ENCODE measurements at regions not wholly inside any gene's neighbourhood (a gene's known extent, or its start where the extent isn't known, plus 50 kb on each side); places are given as distances from the start of the nearest gene placed in this dataset.
"Not testable (repeated sequence)": the region's sequence is repeated elsewhere in the genome, so short reads cannot be mapped to it uniquely, and the experiment has no call there.

DNA sequence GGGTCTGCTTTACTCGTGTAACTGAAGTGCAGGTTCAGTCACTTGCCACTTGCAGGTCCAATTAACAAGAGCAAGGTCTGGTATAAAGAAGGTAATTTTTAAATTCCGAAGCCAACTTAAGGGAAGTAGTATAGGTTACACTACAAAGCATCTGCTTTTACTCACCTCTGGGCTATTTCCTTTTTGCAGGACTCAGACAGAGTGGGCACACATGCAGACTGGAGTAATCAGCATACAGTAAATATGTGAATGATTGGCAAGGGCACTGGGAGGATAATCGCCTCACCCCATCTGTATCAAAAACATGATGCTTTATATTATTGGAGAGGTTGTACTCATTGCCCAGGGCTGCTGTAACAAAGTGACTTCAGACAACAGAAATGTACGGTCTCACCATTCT lies 160.1 kb upstream of the CDH5 start:
- DNase-seq: no peak

DNA sequence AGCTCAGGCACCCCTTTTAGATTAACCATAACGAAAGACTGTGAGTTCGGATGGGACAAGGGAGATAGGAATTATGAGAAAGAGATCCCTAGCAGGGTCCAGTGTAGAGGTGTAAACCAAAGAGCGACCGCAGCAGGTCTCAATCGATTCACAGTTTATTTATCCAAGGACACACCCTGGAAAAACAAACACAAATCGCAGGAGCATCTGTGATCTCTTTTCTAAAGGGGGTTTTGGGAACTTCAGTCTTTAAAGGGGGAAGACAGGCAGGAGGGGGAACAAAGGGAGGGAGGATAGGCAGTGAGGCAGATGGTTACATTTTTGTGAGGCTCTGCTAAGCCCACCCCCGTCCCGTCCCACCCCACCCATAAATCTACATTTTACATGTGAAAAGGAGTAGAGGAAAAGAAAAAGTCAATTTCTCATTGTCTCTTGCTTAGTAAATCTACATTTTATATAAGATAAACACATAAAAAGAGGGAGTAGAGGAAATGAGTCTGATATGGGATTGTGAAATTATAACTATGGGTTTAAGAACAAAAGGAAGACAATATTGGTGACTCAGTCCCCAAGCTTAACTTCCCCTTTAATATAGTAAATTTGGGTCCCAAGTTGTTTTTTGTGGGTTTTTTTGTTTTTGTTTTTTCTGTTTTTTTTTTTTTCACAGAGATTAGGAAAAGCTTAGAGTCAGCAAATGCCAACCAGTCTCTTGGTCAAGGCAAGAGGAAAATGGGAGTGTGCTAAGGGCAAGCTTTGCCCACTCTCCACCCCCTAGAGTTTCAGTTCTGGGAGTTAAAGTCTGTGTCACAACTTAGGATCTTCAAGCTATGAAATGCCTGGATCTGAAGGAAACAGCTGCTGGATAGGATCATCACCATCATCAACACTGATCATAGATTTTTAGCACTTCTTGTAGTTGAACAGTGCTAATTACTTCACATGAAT lies 160.9 kb upstream of the CDH5 start:
- DNase-seq: no peak

DNA sequence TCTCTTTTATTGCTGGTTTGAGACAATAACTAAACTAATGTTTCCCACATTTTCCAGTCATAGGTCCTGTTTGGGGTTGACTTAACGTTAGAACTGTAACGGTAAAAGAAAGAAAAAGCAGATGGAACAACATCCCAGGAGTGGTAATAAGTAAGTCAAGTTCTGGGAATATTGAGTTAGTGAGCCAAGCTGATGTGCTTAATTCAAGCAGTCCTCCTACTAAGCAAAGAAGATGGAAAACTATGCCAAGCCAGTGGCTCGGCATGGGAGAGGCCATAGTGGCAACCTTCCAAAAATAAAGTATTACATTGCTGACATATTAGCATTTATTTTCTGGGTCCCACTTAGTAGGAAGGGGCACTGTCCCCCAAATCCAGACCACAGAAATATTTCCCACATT lies 161.7 kb upstream of the CDH5 start:
- DNase-seq: no peak

DNA sequence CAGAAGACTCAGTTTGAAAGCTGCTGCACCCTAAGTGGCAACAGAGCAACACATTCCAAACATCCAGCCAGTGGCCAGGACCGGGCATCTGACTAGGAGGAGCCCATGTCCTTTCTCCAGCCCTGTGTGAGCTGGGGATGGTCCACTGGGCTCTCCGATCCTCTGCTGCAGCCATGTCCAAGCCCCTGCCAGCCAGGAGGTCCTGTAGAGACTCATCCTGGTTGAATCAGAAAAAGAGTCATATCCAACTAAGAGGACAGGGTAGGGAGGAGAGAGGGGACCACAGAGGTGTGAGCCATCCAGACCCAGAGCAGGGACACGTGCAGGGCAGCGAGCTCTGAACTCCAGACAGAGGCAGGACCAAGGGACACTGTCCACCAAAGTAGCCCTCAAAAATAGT lies 163.0 kb upstream of the CDH5 start:
- no peak for DNase-seq

DNA sequence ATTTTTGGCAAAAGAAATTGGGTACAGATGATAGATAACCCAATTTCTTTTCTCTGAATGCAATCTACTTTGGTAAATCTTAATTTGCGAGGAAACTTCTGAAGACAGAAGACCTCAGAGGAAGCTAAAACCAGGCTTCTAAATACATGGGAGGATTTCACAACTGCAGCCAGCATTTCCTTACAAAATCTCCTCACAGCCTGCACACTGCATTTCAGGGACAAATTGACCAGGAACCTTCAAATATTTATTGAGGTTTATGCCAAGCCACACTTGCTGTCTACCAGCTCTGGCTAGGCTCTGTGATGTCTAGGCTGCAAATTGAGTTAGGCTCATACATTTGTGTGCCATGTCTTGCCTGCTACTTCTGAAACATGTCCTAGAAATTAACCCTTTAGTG lies 167.3 kb upstream of the CDH5 start:
- no peak for DNase-seq

DNA sequence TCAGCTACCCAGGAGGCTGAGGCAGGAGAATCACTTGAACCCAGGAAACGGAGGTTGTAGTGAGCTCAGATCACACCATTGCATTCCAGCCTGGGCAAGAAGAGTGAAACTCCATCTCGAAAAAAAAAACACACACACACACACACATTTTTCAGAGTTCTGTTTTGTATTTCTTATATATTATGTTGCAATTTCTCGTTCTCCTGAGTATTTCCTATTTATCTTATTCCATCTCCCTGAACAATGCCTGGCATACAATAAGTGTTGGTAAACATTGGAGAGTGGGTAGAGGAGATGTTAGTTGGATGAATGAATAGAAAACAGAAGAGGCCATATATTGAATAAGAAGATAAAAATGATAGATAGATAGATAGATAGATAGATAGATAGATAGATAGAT lies 167.8 kb upstream of the CDH5 start:
- no peak for DNase-seq

DNA sequence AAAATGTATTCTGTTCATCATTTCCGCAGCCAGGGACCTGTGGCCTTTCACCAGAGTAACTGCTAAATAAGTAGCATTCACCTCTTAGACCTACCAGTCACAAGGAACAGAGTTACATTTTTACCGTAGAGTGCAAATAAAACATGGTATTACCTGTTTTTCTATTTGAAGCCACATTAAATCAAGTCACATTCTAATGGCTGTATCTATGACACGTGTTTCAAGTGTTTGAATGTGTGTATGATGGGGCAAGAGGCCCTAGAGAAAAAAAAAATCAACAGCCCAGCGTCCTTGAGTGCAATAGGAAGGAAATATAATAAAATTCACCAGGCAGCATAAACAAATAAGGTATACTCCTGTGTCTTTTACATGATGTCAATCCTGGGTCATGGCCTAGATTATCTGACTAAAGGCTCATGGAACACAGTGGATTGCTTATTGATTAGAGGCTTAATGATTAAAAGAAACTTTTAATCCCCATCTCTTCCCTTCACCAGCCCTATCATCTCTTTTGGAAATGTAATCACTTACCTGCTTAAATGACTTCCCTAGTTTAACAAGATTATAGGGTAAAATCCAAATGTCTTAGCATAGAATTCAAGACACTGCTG lies 168.7 kb upstream of the CDH5 start:
- DNase-seq: no peak

DNA sequence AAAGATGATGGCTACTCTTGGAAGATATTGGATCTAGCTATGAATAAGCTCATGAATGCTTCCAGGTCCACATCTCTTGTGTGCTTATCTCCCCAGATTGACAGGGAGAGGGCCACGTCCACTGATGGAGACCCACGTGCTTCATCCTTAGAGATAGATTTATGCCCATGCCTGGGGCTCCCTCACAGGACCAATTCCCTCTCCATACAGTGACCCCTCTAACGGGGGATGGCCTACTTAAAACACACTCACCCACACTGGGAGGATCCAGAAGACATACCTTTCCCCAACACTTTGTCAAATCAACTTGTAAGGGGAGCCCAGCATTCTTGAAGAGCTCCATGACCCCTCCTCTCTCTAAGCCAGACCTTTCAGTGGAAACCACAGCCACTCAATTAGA lies 169.7 kb upstream of the CDH5 start:
- no peak for DNase-seq

DNA sequence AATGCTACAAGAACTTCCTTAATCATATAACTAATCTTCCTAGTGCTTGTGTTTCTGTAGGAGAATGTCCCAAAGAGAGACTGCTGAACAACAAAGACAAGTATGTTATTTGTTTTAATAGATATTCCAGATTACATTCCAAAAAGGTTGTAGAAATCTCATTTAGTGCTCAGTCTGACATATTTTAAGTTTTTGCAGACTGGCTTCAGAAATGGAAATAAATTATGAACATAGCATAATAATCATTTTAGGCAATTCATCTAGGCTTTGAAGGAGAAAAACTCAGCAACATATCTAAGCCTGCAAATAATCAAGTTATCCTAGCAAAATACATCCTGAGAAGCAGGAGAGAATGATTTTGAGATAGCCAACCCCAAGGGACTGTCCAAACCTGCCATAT lies 171.6 kb upstream of the CDH5 start:
- no peak for DNase-seq

DNA sequence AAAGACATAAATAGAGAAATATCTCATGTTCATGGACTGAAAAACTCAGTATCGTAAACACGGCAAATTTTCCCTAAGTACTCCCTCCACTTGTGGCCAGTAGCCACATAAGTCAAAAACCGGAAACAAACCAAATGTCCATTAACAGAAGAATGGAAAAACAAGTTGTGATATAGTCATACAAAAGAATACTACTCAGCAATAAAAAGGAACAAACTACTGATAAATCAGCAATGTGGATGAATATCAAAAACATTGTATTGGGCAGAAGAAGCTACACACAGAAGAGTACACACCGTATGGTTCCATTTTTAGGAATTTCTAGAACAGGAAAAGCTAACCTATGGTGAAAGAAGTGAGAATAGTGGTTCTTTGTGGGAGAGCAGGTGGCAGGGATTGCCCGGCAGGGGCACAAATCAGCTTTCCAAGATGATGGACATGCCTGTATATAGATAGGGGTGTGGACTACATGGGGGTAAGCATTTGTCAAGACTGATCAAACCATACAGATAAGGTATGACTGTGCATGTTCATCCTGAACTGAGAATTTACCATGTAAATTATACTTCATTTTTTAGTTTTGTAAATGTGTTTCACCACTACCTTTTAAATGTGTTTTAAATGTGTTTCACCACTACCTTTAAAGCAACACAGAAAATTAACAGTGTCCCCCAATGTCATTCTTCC lies 172.8 kb upstream of the CDH5 start:
- no peak for DNase-seq

DNA sequence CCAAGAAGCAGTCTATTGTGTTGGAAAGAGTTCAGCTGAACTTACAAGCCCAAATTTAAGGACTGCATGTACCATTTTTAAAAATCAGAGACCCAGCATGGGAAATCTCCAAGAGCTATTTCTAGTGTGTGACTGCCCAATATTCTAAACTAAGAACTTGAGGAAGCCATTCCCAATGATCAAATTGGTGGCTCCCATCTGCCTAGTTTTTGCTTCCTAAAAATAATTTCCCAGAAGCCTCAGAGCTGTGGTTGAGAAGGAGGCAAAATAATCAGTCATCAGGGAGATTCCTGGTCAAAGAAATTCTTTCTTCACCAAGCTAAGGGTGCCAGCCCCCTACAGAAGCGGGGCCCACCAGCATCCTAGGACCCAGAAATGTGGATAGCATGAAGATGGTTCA lies 176.1 kb upstream of the CDH5 start:
- DNase-seq: no peak

DNA sequence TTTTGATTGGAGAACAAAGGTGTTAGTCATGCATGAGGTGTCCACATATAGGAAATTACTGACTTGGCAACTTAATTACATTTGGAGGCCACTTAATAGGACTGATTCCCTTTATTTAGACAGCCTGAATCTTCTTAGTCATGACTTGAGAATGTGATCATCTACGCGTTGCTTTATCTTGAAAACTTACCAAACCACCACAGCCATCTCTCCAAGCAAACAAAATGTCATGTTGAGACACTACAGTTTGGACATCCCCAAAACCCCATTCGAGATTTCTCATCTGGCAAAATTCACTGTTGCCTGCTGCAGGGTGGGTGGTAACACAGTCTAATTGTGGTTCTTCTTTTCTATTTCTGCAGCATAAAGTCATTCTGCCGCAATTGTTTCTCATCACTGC lies 176.5 kb upstream of the CDH5 start:
- peak in 1 of 14 donors; percentile 19 for DNase-seq

DNA sequence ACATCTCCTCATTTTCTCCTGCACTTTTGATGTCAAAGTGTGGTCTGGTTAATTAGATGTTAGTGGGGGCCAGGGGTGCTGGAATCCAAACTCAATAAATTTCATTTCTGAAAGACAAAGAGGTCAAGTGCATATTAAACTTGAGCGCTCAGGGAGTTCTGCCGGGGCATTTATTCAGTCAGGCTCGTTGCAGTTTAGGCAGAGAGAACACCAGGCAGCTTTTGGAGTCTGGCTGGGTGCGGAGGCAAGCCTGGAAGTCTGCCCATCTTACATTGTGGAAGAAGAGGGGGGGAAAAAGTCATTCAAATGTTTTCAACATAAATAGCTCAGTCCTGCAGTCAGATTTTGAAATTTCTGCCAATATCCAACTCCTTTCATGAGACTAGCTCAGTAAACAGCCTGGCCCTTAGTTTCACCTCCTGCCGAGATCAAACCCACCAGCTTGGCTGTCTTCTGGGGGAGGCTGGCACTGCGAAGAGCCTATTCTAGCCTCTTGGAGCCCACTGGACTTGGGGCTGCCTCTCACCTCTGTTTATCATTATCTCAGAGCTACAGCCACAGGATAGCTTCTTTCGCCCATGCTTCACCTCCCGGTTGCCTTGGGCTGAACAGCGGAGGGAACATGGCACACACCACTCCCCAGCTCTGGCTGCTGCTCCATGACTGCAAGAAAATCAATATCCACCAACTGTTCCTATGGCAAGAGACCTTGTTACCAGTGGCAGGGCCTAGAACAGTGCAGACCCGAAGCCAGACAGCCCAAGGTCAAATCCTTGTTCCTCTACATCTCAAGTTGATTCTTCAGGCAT lies 177.4 kb upstream of the CDH5 start:
- peak in 6 of 14 donors; percentile 4 to 62 (median 28) for DNase-seq

DNA sequence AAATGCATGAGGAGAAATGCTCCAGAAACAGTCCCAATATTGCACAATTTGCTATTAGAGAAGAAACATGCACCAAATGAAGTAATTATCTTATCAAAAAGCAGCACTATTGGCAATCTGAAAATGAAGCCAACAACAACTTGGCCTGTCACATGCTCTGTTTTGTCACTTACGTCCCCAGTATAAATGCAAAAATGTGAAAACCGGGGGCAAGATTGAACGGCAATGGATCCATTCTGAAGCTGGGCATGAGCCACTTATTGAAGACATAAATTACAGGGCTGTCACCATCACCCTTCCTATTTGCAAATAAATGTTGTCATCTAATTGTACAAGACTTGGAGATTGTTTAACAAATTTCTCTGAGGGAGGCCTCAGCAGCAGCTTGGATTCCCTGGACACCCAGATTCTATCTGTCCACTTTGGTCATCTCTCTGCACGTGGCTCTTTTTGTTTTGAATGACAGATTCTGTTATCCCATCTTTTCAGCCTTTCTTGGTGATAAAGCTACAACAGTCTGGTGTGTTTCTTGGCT lies 180.2 kb upstream of the CDH5 start:
- no peak for DNase-seq

DNA sequence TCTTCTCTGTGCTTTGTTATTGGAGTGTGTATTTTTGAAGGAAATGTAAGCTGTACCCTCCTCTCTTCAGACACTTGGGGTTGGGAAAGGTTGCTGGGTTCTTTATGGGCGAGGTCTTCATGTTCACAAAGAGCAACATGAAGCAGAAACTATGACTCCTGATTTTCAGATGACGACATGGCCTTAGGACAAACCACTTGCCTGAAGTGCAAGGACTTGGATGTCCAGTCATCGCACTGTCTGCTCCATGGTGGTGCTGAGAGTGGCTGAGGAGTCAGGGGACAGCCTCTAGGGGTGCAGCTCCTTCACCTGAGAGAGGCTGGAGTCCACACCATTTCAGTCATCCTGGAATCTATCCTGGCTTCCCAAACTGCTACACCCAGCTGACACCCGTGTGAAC lies 183.9 kb upstream of the CDH5 start:
- no peak for DNase-seq

DNA sequence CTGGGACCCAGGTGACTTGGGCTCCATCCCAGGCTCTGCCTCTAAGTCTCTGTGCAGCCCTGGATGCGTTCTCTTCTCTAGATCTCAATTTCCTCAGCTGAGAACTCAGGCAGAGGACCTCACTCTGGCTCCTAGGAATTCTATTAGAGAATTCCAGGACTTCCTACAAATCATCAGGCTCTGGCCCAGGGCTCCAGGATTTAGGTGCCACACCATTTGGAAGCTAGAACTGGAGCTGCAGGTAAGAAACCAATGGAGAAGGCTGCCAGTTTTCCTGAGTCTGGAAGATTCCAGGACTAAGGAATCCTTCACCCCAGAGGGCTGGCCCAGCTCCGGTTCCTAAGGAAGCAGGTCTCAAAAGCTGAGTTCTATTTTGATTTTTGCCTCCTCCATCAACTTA lies 189.8 kb upstream of the CDH5 start:
- no peak for DNase-seq

DNA sequence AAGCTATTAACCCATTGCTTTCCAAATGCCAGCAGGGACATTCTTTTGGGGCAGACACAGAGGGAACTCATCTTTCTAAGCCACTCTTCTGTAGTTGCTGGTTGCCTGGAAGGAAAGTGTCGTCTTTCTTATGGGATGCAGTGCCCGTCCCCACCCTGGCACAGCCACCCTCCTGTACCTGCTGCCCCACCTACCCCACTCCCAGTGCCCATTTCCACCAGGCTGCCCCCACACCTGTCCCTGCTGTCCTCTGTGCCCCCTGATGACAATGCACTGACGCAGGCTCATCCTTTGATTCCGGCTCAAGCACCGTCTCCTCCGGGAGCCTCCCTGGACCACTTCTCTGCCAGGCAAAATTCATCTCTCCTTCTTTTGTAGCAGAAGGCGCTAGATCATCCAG lies 190.4 kb upstream of the CDH5 start:
- DNase-seq: no peak

DNA sequence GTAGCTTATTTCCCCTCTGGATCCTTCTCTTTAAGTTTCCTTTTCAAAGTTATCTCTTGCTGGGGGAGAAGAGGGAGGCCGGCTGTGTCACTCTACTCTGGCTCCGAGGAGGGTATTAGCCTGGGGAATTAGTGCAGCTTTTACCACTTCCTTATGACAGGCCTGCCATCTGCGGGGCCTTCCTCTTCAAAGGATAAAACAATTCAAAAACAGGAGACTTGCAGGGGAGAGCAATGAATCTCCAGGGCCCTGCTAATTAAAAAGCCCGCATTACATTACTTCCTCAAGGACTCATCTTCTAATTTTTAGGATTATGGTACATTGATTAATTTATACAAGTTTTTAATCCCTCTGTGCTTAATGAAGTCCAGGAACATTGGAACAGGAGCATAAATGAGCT lies 190.9 kb upstream of the CDH5 start:
- no peak for DNase-seq

DNA sequence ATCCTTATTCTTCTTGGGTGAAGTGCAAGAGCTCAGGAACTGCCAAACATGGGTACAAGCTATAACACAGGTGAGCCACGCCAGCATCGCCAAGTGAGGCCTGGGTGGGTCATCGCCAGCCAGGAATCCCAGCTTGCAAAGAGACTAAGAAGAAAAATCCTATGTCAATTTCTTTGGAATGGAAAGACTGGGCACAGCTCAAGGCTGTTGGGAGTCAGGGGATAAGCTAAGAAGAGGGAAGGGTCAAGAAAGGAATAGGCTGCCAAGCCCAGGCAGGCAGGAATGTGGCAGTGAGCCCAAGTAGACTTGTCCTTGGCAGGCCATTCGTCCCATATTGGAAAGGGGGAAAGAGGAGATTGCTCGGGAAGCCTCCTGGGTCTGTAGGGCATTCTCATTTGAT lies 191.4 kb upstream of the CDH5 start:
- no peak for DNase-seq

DNA sequence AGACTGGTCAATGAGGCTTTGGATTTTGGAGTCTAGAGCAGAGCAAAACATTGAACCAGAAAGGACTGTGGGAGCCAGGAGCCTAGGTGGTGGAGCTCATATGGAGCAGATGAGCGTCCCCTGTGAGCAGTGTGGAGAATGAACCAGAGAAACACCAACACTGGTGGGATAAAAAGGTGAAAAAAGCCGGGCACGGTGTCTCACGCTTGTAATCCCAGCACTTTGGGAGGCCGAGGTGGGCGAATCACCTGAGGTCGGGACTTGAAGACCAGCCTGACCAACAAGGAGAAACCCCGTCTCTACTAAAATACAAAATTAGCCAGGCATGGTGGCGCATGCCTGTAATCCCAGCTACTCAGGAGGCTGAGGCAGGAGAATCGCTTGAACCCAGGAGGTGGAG lies 192.7 kb upstream of the CDH5 start:
- not testable (repeated sequence) for DNase-seq

DNA sequence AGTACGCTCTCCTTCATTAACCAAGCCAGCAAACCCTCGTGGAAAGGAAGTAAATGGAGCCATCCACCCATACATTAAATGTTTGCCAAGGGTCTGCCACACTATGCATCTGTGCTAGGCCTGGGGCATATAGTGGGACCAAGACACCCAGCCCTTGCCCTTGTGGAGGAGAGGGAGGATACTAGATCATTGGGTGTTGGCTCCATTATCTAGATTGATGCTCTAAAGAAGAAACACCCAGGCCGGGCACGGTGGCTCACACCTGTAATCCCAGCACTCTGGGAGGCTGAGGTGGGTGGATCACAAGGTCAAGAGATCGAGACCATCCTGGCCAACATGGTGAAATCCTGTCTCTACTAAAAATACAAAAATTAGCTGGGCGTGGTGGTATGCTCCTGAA lies 193.3 kb upstream of the CDH5 start:
- DNase-seq: not testable (repeated sequence)

DNA sequence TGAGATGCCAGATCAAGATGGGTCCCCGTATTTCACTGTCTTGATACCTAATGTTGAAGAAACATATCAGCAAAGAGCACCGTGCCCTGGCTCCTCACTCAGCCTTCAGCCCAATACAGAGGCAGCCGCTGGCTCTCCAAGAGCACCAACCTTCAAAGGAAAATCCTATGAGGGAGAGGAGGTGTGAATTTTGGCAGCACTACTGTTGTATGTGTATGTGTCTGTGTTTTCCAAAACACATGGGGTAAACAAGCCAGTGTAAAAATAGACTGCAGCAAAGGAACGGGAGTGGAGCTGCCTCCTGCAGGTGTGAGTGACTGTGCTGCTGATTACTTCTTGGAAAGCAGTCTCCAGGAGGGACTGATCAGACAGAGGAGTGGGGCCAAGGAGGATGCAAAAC lies 194.0 kb upstream of the CDH5 start:
- DNase-seq: no peak

DNA sequence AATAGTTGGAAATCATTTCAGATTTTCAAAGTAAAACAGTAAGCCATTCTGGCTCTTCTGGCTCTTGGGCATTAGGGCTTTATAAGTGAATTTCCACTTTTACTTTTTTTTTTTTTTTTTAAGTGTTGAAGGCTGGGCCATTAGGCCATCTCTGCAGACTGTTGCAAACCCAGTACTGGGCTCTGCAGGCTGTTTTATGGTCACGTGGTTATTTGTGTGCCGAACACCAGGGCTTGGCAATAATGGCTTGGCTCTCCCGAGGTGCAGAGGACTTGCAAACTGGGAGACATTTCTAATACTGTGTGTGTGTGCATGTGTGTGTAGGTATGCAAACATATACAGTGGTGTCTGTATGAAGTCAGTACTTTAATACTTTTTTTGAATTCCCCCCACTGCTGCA lies 194.9 kb upstream of the CDH5 start:
- DNase-seq: no peak

Measured in C1 segment of cervical spinal cord (tissue), 14 donors.